GM20000 (cell line): ENCODE measurements at regions not wholly inside any gene's neighbourhood (a gene's known extent, or its start where the extent isn't known, plus 50 kb on each side); places are given as distances from the start of the nearest gene placed in this dataset.

ENCODE experiments used
- DNase-seq: peaks from one replicate; pipeline ENCODE4 v3.0.0; 2012; ENCODE audit warnings: low spot score
- TF ChIP-seq, protein P1 (sequence below): IDR thresholded peaks from 2 replicates; pipeline ENCODE4 v1.5.1; 2012; ENCODE audit warnings: mild to moderate bottlenecking, control low read depth; ENCODE audit errors: extremely low read depth, missing control alignments

DNA sequence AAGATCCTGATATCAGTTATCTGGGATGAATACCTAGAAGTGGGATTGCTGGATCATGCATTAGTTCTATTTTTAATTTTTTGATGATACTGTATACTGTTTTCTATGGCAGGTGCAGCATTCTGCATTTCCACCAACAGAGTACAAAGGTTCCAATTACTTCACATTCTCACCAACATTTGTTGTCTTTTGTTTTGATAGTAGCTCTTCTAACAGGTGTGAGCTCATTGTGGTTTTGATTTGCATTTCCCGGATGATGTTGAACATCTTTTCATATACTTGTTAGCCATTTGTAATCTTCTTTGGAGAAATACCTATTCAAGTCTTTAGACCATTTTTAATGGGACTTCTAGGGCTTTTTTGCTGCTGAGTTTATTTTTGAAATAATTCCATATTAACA, 139.2 kb upstream of the AMOT start:
- TF ChIP-seq, protein P1, sequence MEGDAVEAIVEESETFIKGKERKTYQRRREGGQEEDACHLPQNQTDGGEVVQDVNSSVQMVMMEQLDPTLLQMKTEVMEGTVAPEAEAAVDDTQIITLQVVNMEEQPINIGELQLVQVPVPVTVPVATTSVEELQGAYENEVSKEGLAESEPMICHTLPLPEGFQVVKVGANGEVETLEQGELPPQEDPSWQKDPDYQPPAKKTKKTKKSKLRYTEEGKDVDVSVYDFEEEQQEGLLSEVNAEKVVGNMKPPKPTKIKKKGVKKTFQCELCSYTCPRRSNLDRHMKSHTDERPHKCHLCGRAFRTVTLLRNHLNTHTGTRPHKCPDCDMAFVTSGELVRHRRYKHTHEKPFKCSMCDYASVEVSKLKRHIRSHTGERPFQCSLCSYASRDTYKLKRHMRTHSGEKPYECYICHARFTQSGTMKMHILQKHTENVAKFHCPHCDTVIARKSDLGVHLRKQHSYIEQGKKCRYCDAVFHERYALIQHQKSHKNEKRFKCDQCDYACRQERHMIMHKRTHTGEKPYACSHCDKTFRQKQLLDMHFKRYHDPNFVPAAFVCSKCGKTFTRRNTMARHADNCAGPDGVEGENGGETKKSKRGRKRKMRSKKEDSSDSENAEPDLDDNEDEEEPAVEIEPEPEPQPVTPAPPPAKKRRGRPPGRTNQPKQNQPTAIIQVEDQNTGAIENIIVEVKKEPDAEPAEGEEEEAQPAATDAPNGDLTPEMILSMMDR, result no peak
- DNase-seq, result no peak

DNA sequence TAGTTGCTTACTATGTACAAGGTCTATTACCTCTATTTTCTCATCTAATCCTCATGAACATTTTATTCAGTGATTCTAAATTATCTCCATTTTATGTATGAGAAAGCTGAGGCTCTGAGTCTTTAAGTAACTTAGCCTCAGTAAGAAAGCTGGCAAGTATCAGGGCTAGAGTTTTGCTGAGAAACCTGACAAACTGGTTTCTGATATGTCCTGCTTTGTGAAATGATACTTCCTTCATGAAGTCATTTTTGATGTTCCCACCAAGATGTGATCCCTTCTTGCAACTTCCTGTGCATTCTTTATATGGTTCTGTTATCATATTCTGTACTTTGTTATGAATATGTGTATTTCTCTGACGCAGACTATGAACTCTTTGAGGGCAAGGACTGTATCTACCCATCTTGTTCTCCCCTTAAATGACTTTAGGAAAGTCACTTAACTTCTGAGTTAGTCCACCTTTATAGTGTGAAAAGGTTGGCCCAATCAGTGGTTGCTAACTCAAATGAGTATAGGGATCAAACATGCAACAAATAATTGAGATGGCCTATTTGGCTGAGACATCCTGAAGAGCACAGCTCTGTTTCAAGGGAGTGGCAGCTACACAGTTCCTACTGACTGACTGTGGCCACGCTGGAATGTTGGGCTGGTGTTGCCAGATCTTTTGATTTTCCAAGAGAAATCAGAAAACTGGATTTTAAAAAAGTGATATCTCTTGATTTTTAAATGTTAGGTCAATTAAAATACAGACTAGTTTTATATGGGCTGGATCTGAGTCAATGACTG, 127.9 kb upstream of the AMOT start:
- no peak for DNase-seq
- TF ChIP-seq, protein P1, result no peak

DNA sequence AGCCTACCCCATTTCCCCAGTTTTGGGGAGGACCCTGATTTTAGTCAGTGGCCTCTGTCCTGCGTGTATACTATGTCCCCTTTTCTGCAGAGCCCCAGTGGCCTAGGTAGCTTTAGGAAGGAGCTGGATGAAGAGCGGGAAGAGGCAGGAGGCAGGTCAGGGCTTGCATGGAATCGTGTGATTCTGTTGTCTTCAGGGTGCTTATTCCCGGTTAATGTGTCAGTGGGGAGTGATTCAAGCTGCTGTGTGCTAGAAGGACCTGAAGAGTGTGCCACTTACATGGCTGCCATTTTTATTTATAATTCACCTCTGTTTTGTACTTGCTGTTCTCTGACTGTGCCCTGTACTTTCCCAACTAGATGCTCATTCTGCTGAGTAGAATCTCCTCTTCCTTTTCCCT, 127.3 kb upstream of the AMOT start:
- no peak for DNase-seq
- TF ChIP-seq, protein P1, result no peak

DNA sequence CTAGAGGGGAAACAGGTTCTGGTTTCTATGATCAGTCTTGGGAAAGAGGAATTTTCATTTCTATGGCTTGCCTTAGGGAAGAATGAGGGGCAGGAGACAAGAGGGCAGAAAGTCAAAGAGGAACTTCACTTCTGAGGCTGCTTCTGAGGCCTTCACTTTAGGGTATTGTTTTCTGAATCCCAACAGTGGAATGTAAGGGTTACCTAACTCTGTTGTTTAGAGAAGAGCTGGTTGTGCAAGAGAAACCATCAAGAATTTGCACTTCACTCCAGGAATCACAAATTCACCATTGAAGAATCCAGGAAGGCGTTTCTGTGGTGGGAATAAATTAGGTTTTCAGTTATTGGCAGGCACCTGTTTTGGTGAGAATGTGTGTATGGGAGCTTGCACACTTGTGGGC, 126.7 kb upstream of the AMOT start:
- DNase-seq, result no peak
- TF ChIP-seq, protein P1, result no peak

DNA sequence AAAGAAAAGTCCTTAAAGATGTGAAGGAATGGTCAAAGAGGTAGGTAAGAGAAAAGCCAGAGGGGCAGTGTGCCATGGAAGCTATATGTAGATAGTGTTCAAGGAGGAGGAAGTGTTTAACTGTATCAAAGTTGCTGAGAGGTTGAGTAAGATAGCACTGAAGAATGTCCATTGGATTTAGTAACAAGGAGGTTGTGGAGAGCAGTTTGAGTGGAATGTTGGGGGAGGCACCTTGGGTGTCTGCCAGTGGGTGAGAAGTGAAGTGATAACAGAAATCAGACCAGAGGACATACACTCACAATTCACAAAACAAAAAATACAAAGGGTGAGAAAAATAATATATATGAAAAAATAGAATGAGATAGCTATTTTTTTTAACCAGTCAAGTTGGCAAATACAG, 121.3 kb upstream of the AMOT start:
- DNase-seq, result no peak
- TF ChIP-seq, protein P1, result no peak

GRCh38 chrX:112947981-112948615, 107.5 kb upstream of the AMOT start:
- TF ChIP-seq, protein P1, result no peak

DNA sequence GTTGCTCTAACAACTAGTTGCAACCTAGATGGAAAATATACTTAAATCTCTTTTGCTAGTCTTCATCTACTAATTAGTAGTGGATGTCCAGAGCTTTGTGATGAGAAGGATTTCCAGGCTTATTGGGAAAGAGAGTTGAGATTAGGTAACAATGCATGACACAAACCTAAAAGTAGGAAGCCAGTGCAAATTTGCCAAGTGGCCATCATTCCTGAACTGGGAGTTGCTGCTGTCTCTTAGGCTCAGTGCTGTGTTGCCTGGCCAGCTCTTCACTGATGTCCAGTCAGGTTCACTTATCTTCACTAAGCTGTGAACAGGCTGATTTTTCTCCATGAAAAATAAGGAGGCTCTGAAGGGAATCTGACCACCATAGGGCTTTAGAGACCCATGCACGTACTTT, 105.6 kb upstream of the AMOT start:
- TF ChIP-seq, protein P1, result no peak
- no peak for DNase-seq

More at GRCh38 chrX:112947981-112948615, 107.5 kb upstream of the AMOT start:
- DNase-seq, result no peak
